ENCODE measurements at regions not wholly inside any gene's neighbourhood (a gene's known extent, or its start where the extent isn't known, plus 50 kb on each side); places are given as distances from the start of the nearest gene placed in this dataset.

DNA sequence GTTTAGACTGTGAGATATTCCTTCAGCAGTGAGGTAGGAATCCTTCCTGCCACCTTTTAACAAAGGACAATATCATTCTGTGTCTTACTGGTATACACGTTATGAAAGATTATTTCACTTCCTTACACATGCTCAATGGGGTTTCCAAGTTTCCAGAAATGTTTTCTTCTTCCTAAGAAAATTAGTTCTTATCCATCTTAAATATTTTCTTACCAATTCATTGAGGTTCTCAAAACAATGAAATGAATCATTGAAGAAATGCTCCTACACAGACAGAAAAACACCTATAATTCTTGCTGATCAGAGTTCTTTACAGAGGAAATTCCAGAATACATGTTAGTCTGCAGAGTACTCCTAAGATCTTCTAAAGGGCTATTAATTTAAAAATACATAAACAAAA lies 51.4 kb upstream of the SEC61G start:
- in situ Hi-C loops (cut with HindIII; ENCODE audit: low sequenced_read_pairs) = no loop called here

DNA sequence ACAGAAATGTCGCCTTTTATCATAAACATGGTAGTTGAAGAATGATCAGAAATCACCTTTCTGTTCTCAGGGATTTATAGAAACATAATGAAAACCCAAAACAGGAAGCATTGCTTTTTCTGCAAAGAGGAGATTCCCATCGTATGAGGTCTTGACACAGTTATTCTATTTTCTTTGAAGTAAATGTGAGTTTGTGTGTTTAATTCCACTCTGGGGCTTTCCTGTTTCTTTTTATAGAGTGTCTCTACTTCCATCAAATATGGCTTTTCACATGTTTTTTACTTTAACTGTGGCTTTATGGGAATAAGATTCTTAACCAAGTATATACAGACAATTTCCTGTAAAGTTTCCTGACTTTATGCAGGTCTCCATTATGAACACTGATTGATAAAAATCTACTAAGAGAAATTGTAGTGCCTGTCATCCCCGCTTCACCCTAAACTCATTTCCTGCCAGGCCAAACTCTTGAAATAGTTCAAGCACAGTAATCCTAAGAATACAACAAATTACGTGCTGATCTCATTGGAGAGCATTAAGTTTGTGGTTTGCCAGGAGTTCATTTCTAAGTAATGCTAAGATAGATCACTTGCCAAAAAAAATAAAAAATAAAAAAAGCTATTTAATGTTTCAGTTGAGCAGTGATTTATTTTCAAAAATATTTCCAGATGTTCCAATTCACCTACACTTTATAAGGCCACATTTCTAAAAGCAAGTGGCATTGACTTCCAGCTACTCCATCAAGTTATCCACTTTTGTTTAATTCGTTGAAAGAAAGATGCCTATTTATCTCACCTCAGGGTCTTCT lies 52.2 kb upstream of the SEC61G start:
- in situ Hi-C loops (cut with HindIII; ENCODE audit: low sequenced_read_pairs) = no loop called here

DNA sequence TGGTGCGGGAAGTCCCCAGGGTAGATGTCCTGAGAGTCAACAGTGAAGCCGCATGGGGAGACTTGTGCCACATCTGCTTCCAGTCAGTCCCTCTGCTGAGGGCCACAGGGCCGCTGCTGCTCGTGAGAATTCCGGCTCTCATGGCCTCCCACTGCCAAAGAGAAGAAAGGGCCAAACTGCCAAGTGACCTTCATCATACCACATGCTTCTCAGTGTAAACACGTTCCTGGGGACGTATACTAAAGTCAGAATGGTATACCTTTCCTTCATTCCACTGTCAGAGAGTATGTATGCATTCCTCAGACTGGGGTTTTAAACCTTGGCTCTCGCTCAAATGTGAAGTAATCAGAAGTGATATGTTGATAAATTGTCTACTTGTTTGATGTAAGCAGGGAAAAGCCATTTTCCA lies 52.8 kb upstream of the SEC61G start:
- in situ Hi-C loops (cut with HindIII; ENCODE audit: low sequenced_read_pairs) = no loop called here

DNA sequence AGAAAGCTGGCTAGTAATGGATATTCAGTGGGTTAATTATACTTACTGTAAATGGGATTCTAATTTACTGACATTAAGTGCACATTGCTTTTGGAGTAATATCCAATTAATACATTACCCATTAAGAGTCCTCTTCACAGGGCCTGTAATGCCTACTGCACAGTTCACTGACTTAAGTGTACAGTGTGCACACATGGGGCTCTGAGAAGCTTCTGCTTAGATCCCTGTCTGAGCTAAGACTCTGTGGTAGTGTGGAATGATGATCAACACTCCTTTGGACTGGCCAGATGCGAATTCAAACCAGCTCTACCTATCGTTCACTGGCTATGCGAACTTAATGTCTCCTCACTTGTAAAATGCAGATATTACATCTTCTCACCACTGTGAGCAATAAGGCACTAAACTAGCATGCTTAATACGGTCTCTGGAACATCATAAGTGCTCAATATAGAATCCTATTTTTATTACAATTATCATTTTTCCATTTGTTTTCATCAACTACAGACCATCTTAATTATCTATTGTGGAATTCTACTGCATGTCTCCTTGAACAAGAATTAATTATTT lies 53.8 kb upstream of the SEC61G start:
- in situ Hi-C loops (cut with HindIII; ENCODE audit: low sequenced_read_pairs) = no loop called here

DNA sequence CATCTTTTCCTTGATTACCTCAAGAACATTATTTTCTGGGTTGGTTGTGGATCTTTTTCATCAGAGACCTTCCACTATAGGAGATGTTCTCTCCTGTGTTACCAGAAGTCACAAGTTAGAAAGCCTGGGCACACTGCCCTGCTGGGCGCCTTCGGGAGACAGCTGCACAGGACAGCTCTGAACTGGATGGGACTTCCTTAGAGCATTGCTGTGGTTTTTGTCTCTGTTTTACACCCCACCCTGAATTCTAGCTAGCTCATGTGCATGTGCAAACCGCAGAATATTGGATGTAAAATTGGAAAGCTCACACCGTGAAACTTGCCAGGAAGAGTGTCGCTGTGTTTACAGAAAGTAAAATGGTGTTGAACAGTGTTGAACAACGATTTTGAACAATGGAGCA lies 54.4 kb upstream of the SEC61G start:
- in situ Hi-C loops (cut with HindIII; ENCODE audit: low sequenced_read_pairs) = no loop called here

DNA sequence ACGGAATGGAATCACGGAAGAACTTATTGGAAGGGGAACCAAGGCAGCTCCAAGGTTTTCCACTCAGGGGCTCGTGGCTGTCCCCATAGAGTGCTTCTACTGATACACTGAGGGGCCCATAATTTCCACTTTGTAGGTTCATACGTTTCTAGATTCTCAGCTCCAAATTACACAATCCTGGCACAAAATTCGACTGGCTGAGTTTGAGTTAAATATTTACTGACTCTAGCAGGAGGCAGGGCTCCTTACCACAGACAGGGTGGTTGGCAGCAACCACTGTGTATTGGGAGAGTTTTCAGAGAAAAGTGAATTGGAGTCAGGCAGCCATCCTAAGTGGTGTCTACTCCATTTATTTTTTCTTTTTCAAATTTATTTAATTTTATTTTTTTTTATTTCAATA lies 55.4 kb upstream of the SEC61G start:
- in situ Hi-C loops (cut with HindIII; ENCODE audit: low sequenced_read_pairs) = no loop called here

DNA sequence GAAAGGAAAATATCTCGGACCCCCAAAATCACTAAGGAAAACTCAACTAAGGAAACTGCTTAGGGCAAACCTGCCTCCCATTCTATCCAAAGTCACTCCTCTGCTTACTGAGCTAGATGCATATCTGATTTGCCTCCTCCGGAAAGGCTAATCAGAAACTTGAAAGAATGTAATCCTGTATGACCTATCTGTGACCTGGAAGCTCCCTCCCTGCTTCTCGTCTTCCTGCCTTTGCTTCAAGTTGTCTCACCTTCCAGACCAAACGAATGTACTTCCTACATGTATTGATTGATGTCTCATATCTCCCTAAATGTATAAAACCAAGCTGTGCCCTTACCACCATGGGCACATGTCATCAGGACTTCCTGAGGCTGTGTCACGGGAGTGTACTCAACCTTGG lies 58.1 kb upstream of the SEC61G start:
- in situ Hi-C loops (cut with HindIII; ENCODE audit: low sequenced_read_pairs) = no loop called here

DNA sequence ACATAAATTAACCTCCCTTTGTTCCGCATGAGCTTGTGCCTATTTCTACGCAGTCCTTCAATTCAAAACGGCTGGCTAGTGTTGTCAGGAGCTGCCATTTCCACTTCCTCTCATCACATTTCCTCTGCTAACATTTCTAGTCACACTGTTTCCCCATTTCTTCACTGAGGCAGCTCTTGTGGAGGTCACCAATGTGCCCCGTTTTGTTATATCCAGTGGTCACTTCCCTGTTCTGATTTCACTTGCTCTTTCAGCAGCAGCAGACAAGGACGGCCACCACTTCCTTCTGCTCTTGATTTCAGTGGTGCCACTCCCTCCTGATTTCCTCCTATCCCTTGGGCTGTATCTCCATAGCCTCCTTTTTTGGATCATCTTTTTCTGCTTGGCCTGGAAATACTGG lies 64.8 kb upstream of the SEC61G start:
- in situ Hi-C loops (cut with HindIII; ENCODE audit: low sequenced_read_pairs) = no loop called here

DNA sequence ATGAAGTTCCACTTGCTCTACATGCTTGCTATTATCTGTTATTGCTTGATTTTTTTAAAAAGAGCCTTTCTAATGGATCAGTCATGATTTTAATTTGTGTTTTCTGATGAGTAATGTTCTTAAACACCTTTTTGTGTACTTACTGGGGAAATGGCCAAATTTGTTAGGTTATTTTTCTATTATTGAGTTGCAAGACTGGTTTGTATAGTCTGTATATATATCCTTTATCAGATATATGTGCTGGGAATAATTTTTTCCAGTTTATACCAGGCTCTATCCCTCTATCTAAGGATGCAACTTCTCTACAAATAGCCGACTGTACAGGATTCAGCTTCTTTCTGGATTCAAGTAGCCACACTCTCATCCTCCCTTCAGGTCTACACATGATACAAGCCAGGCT lies 65.6 kb upstream of the SEC61G start:
- in situ Hi-C loops (cut with HindIII; ENCODE audit: low sequenced_read_pairs) = loop anchor here (5.0 kb wide), 1 partner anchor 37 kb away; no protein-coding TSS in a partner anchor

DNA sequence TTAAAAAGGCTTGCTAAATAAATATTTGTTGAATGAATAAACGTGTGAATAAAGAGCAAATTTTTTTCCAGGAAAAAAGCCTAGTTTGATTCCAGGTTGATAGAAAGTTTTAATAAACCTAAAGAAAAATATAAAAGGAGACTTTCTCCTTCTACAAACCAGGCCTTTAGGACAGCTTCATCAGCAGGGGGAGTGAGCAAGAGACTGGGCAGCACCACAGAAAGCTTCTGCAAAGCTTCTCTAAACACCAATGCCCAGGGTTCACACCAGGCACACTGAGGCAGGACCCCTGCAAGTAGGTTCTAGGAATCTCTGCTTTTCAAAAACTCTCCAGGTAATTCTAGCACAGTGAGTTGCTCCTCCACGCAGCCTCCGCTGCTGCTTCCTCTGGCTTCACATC lies 66.4 kb upstream of the SEC61G start:
- in situ Hi-C loops (cut with HindIII; ENCODE audit: low sequenced_read_pairs) = loop anchor here (5.0 kb wide), 1 partner anchor 38 kb away; no protein-coding TSS in a partner anchor

DNA sequence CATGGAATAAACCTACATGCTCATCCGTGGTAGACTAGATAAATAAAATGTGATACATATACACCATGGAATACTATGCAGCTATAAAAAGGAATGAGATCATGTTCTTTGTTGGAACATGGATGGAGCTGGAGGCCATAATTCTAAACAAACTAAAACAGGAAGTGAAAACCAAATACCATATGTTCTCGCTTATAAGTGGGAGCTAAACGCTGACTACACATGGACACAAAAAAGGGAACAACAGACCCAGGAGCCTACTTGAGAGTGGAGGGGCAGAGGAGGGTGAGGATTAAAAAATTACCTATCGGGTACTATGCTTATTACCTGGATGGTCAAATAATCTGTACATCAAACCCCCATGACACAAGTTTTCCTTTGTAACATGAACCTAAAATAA lies 68.7 kb upstream of the SEC61G start:
- in situ Hi-C loops (cut with HindIII; ENCODE audit: low sequenced_read_pairs) = loop anchor here (5.0 kb wide), 1 partner anchor 40 kb away; no protein-coding TSS in a partner anchor

DNA sequence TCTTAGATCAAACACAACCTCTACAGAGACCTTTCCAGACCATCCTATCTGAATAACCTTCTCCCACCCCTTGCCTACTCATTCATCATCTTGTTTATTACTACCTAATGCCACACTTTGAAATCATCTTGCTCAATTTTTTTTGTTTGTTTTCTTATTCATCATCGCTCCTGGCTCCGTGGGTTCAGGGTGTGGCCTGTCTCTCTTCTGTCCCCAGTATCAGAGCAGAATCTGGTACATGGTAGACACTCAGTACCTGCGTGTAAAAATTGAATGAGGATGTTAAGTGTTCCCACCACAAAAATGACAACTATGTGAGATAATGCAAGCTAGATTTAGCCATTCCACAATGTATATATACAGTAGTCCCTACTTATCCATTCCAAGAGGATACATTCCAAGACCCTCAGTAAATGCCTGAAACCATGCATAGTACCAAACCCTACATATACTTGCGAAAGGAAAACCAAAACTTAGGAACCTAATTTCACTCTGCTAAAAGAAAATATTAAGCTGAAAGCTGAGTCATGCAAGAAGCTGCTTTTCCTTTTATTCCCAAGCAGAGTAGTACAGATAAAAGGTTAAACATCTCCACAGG lies 72.1 kb upstream of the SEC61G start:
- in situ Hi-C loops (cut with HindIII; ENCODE audit: low sequenced_read_pairs) = no loop called here

DNA sequence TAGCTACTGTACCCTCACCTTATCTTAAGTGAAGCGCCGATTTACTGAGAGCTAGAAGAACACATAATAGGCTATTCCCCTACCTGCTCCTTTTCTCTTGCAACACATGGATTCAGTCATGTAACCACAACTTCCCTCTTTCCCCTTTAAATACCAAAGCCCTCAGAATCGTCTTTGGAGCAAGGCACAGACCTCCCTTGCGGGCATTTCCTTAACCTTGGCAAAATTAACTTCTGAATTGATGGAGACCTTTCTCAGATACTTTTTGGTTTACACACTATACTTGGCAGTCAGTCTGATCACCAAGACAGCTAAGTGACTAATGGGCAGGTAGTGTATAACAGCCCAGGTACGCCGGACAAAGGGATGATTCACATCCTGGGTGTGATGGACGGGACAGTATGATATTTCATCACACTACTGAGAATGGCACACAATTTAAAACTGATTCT lies 72.7 kb upstream of the SEC61G start:
- in situ Hi-C loops (cut with HindIII; ENCODE audit: low sequenced_read_pairs) = no loop called here

DNA sequence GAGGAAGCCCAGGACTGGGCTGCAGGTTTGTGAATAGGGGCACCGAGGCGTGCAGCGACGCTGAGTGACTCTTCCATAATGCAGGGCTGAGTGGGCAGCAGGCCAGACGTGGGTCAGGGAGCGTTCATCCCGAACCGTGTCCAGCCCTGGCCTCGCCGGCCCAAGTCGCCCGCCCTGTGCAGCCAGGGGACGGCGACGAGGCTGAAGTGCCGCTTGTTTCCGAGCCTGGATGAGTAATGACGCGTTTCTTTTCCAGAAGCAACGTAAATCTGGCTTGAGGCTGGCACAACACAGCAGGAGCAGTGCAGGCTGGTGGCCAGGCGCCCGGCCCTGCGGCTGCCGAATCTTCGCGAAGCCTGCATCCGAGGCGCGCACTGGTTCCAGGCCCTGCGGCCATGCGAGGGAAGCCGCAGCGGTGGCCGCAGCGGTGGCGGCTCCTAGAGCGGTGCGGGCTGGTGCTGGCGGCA lies 74.0 kb upstream of the SEC61G start:
- in situ Hi-C loops (cut with HindIII; ENCODE audit: low sequenced_read_pairs) = no loop called here

DNA sequence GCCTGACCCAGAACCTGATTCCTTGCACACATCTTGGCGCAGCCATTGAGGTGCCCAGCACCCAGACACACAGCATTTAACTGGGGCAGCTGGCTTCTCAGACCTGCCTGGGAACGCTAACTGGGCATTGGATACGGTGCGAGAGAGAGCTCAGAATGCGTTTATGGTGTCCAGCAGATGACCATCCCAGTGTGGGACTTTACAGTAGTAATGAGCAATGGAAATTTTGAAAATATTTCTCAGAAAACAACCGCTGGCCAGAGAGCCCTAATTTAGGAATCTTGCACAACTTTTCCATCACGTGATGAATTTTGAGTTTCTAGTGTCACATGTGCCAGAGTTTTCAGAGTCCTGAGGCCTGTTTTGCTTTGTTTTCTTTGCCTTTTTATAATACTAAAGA lies 78.2 kb upstream of the SEC61G start:
- in situ Hi-C loops (cut with HindIII; ENCODE audit: low sequenced_read_pairs) = no loop called here

DNA sequence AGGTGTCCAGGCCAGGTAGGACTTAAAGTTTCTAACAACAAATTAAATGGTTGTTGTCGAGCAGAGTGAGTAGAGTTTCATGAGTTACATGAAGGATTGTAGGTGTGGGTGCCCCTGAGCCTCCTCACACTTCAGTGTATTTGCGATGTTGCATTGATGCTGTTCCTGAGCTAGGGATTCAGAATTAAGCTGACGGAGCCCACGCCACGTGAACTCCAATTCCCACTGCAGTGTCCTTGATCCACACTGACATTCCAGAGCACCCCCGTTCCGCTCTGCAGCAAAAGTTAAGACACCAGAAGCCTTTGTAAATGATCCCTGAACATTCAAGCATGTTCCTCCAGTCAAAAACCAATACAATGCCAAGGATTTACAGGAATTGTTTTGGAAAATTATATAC lies 78.8 kb upstream of the SEC61G start:
- in situ Hi-C loops (cut with HindIII; ENCODE audit: low sequenced_read_pairs) = no loop called here

DNA sequence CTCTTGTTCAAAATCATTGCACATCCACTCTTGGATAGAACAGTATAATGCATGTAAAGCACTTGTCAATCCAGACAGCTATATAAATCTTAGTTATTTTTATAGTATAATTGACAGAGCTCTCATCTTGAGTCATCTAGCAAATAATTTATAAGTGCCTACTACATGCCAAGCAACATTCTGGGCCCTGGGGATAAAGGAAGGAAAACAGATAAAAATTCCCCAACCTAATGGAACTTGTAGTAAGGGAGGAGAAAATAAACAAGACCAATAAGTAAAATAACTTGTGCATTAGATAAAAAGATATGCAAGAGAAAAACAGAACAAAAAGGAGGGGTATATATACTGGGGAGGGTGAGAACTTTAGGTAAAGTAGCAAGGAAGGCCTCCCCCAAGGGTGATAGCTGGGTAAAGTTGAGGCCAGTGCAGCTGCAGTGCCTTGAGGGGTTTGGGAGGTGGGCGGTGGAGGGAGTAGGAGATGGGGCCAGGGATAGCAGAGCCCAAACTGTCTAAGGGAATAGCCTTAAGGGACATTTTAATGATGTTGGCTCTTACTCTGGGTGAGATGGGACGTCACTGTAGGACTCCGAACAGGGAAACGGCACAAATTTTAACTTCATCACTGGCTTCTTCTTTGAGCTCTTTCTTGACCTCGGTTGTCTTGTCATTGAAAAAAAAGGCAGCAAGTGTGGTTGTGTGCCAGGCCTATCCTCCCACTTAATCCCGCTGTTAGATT lies 79.3 kb upstream of the SEC61G start:
- in situ Hi-C loops (cut with HindIII; ENCODE audit: low sequenced_read_pairs) = no loop called here

DNA sequence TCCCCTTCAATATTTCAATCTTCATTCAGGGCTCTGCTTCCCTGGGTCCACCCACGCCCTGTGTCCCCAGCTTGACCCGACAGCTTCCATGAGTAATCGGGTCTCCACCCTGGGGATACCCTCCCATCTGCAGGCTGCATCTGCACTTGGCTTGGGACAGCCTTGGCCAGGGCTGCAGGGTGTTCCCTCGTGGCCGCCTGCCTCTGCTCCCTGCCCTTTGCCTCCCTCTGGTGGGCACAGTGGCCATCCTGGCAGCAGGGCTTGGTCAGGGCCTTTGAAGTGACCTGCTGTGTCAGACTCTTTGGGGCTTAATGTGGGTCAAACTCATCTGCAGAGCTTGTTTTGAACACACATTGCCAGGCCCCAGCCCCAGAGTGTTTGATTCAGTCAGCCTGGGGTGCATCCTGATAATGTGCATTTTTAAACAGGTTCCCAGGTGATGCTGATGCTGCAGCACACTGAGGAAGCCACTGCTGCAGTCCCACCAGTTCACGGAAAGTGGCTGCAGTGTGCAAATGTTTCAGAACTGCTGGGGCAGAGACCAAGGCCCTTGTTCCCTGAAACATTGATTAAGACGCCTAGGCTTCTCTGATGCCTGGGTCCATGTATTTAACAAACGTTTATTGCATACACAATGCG lies 80.7 kb upstream of the SEC61G start:
- in situ Hi-C loops (cut with HindIII; ENCODE audit: low sequenced_read_pairs) = no loop called here

DNA sequence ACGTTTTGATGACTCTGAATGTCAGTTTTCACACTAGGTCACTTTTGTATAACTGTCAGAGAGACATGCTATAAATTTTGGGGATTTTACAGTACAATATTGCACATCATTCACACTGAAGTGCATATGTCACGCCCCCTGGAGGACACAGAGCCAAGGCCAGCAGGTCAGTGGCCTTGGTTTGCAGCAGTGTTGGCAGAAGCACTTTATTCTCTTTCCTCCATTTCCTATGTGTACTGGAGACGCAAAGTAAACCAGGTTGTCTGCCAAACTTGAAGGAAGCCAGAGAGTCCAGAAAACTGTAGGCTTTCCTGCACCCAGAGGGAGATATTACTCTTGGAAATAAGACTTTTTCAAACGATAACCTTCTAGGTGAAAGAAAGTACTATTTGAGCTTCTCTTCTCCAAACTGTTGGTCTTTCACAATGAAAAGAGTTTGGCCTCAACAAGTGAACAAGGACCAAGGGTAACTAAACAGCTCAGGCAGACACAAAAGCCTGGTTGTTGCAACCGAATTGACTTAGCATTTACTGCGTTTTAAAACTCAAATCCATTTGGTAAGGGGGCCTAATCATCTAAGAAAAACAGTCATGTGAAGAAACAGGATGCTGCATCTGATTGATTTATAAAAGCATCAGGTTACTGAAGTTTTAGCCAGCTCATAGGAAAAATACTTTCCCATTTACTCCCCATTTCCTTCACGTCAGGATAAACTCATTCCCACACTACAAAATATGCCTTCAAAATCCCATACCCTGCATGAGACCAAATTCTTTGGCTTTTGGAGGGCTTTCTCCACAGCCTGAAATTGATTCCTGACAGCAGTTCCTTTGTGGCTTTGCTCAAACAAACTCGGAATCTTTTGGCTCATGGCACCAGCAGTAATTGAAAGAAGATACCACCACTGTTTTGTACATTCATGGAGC lies 83.0 kb upstream of the SEC61G start:
- in situ Hi-C loops (cut with HindIII; ENCODE audit: low sequenced_read_pairs) = no loop called here

DNA sequence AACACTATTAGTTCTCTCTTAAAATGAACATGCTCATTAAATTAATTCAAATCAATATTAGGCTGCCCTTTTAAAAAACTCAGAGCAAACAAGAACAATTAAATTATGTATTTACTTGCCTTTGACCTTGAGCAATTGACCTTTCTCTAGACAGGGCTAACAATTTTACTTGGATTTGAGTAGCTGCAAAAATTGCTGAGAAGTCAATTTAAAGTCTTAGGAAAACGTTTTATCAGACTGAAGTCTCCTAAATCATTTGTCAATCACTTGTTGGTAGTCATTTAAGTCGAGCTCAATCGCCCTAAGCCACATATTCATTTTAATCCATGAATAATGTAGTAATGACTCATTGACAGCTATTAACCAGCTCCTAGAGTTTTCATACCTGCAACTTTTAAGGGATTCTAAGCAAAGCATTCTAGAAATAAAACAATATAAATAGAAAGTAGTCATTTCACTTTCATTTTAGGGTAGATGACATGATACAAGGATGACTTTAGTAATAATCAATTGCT lies 84.9 kb upstream of the SEC61G start:
- in situ Hi-C loops (cut with HindIII; ENCODE audit: low sequenced_read_pairs) = no loop called here

Data from endothelial cell of hepatic sinusoid (primary cell).